B cell (primary cell): ENCODE measurements at regions not wholly inside any gene's neighbourhood (a gene's known extent, or its start where the extent isn't known, plus 50 kb on each side); places are given as distances from the start of the nearest gene placed in this dataset.

Experiments
- ATAC-seq: fragments of 200-7000 bp; cut with Tn5 transposase; one replicate; pipeline ENCODE4 v1.10.0; 2021; ENCODE audit warnings: low read depth, mild to moderate bottlenecking, moderate number of reproducible peaks, moderate library complexity
- CTCF ChIA-PET: fragments of 350-600 bp; sonication (Branson Sonifier 250); formaldehyde crosslinking; loops from one replicate; lab custom pipeline; 2021; ENCODE audit warnings: antibody characterized with exemption, inconsistent platforms; lab: Charles Lee
- POLR2A ChIA-PET: fragments of 350-600 bp; sonication (Branson Sonifier 250); formaldehyde crosslinking; loops from one replicate; lab custom pipeline; 2021; ENCODE audit warnings: antibody characterized with exemption; lab: Charles Lee
- DNase-seq: peaks from one replicate; pipeline ENCODE4 v3.0.0; 2013
- H2AFZ ChIP-seq: 2 replicates; pipeline ENCODE4 v1.6.1; 2012; ENCODE audit warnings: mild to moderate bottlenecking, low read depth, low read length; ENCODE audit not compliant: insufficient read depth, poor library complexity, severe bottlenecking
- H3K27ac ChIP-seq, 2 donors: 1 replicate in 1 of 2; 2 replicates in 1 of 2; pipeline ENCODE4 v1.5.1; 2012 to 2013; ENCODE audit warnings: low read length in 2 of 2, mild to moderate bottlenecking in 2 of 2, moderate library complexity in 1 of 2
- H3K27me3 ChIP-seq, 4 experiments: fragments of 200-600 bp in 1 of 4; sonication (generic) in 1 of 4; replicated peaks in 1 of 4; 1 replicate in 2 of 4; 2 replicates in 2 of 4; pipeline versions ENCODE4 v1.6.1 to v1.7.0; 2013 to 2016; ENCODE audit warnings: low read length in 3 of 4, mild to moderate bottlenecking in 2 of 4, mixed read lengths in 1 of 4, moderate library complexity in 1 of 4; ENCODE audit not compliant: insufficient read depth in 4 of 4, control insufficient read depth in 3 of 4; ENCODE audit errors: control extremely low read depth in 1 of 4
- H3K36me3 ChIP-seq, 2 experiments: replicated peaks in 1 of 2; 1 replicate in 1 of 2; 2 replicates in 1 of 2; pipeline versions ENCODE4 v1.6.1 to v1.7.1; 2013; ENCODE audit warnings: low read length in 1 of 2; ENCODE audit not compliant: insufficient read depth in 2 of 2, control insufficient read depth in 1 of 2; ENCODE audit errors: control extremely low read depth in 1 of 2, extremely low read depth in 1 of 2
- H3K4me1 ChIP-seq, 2 donors: fragments of 200-600 bp in 1 of 2; sonication (generic) in 1 of 2; 1 replicate in 1 of 2; 2 replicates in 1 of 2; pipeline versions ENCODE4 v1.5.1 to v1.6.1; 2013 to 2017; ENCODE audit warnings: low read length in 2 of 2; ENCODE audit not compliant: control insufficient read depth in 2 of 2, insufficient read depth in 2 of 2
- H3K4me2 ChIP-seq: replicated peaks from 2 replicates; pipeline ENCODE3; 2012; ENCODE audit warnings: mild to moderate bottlenecking, low read depth, low read length; ENCODE audit not compliant: poor library complexity, severe bottlenecking
- H3K4me3 ChIP-seq, 5 experiments: fragments of 200-600 bp in 1 of 5; sonication (generic) in 1 of 5; 1 replicate in 3 of 5; 2 replicates in 2 of 5; pipeline versions ENCODE4 v1.5.1 to v1.7.0; 2011 to 2016; ENCODE audit warnings: low read length in 4 of 5, mild to moderate bottlenecking in 4 of 5, low read depth in 2 of 5, control low read depth in 1 of 5, moderate library complexity in 1 of 5; ENCODE audit not compliant: insufficient read depth in 1 of 5; ENCODE audit errors: control extremely low read depth in 1 of 5, extremely low read depth in 1 of 5
- H3K79me2 ChIP-seq: fragments of 200-600 bp; sonication (generic); one replicate; pipeline ENCODE4 v1.6.0; 2016; ENCODE audit warnings: low read length; ENCODE audit not compliant: control insufficient read depth, insufficient read depth
- H3K9ac ChIP-seq: fragments of 200-600 bp; sonication (generic); 2 replicates; pipeline ENCODE4 v1.6.1; 2017; ENCODE audit warnings: mild to moderate bottlenecking, low read length, moderate library complexity
- H3K9me3 ChIP-seq, 3 donors: one replicate each; pipeline versions ENCODE4 v1.6.1 to v1.7.1; 2013; ENCODE audit warnings: low read length in 2 of 3; ENCODE audit not compliant: control insufficient read depth in 2 of 3, insufficient read depth in 1 of 3; ENCODE audit errors: control extremely low read depth in 1 of 3
- H4K20me1 ChIP-seq: 2 replicates; pipeline ENCODE4 v1.6.0; 2012; ENCODE audit warnings: mild to moderate bottlenecking, low read length; ENCODE audit not compliant: insufficient read depth, control insufficient read depth, poor library complexity, severe bottlenecking
- H3K27ac Mint-ChIP-seq: one replicate; pipeline ENCODE4 v1.8.0; 2021; ENCODE audit warnings: mixed read lengths
- H3K27me3 Mint-ChIP-seq: one replicate; pipeline ENCODE4 v1.8.0; 2021; ENCODE audit warnings: mixed read lengths
- H3K4me1 Mint-ChIP-seq: one replicate; pipeline ENCODE4 v1.8.0; 2021; ENCODE audit warnings: mixed read lengths
- H3K4me3 Mint-ChIP-seq: one replicate; pipeline ENCODE4 v1.8.0; 2021; ENCODE audit warnings: mixed read lengths
- H3K9me3 Mint-ChIP-seq: one replicate; pipeline ENCODE4 v1.8.0; 2022; ENCODE audit warnings: mixed read lengths; ENCODE audit not compliant: insufficient read depth
- EZH2 ChIP-seq: IDR thresholded peaks from 2 replicates; pipeline ENCODE4 v1.6.1; 2012; ENCODE audit warnings: borderline replicate concordance, low read depth, mild to moderate bottlenecking, moderate library complexity, low read length; ENCODE audit not compliant: insufficient read depth, poor library complexity, severe bottlenecking
- WGBS: methylation state at CpG from one replicate; pipeline ENCODE4 v1.1.5; 2013; ENCODE audit warnings: missing lambda C conversion rate; ENCODE audit not compliant: insufficient coverage; 5-methylcytosine and 5-hydroxymethylcytosine counted together
- intact Hi-C: fragments of 100-400 bp; cut with micrococcal nuclease; formaldehyde crosslinking; loops from one replicate; pipeline ENCODE4 v1.10.0; 2022
- TF ChIP-seq, protein P1 (sequence below): fragments of 200-600 bp; IDR thresholded peaks from one replicate; pipeline ENCODE4 v1.8.0; 2022; ENCODE audit warnings: antibody characterized with exemption, mild to moderate bottlenecking

DNA sequence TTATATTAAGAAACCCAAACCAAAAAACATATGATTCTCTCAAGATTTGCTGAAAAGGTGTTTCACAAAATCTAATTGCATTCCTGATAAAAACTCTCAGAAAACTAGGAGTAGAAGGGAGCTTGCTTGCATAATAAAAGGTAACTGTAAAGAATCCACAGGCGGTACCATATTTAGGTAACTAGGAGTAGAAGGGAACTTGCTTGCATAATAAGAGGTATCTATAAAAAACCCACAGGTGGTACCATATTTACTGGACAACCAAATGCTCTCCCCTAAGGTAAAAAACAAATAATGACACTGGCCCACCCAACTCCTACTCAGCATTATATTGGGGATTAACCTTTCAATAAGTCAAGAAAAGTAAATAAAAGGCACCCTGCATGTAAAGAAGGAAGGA is 57.5 kb upstream of the FCN1 start:
- Histone ChIP-seq H3K9ac (no peak overlapping the region), H3K27me3 (peaks cover 0 to 5% (median 0%) of the 10 kb centered on the region in 4 experiments), H3K4me3 (no peak overlapping the region), H3K4me2 (no peak overlapping the region), H3K27ac (no peak overlapping the region), H4K20me1 (no peaks in the 10 kb centered on the region), H3K79me2 (no peaks in the 10 kb centered on the region), H2AFZ (no peak overlapping the region), H3K36me3 (no peaks in the 10 kb centered on the region), H3K9me3 (no peaks in the 10 kb centered on the region), H3K4me1 (no peaks in the 10 kb centered on the region)
- ChIA-PET POLR2A (no interaction called here), CTCF (no interaction called here)
- ATAC-seq = no peak
- TF ChIP-seq EZH2 = no peak
- TF ChIP-seq, protein P1, sequence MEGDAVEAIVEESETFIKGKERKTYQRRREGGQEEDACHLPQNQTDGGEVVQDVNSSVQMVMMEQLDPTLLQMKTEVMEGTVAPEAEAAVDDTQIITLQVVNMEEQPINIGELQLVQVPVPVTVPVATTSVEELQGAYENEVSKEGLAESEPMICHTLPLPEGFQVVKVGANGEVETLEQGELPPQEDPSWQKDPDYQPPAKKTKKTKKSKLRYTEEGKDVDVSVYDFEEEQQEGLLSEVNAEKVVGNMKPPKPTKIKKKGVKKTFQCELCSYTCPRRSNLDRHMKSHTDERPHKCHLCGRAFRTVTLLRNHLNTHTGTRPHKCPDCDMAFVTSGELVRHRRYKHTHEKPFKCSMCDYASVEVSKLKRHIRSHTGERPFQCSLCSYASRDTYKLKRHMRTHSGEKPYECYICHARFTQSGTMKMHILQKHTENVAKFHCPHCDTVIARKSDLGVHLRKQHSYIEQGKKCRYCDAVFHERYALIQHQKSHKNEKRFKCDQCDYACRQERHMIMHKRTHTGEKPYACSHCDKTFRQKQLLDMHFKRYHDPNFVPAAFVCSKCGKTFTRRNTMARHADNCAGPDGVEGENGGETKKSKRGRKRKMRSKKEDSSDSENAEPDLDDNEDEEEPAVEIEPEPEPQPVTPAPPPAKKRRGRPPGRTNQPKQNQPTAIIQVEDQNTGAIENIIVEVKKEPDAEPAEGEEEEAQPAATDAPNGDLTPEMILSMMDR = no peak
- no CpG with 5 or more reads among the region's 1 CpG for WGBS
- DNase-seq = no peak
- intact Hi-C loops = no loop called here
- Mint-ChIP-seq H3K27me3 (peaks cover 13% of the 10 kb centered on the region), H3K4me3 (no peak overlapping the region), H3K9me3 (no peaks in the 10 kb centered on the region), H3K4me1 (no peaks in the 10 kb centered on the region), H3K27ac (no peak overlapping the region)

DNA sequence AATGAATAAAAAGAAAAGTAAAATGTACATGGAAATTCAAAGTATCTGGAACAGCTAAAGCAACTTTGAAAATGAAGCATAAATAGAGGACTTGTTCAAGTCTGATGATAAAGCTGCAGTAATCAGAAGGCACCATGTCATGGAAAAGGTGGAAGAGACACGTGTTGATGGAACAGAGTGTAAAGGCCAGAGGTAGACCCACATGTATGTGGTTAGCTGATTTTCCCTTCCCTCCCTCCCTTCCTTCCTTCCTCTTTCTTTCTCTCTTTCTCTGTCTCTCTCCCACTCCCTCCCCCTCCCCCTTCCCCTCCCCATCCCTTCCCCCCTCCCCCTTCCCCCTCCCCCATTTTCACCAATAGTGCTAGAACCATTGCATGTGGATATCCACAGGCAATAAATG is 58.7 kb upstream of the FCN1 start:
- no peak for TF ChIP-seq EZH2
- TF ChIP-seq, protein P1 = no peak
- Histone ChIP-seq H3K9me3 (no peaks in the 10 kb centered on the region), H3K4me2 (no peak overlapping the region), H3K4me3 (no peak overlapping the region), H3K4me1 (no peaks in the 10 kb centered on the region), H3K36me3 (no peaks in the 10 kb centered on the region), H2AFZ (no peak overlapping the region), H3K27ac (no peak overlapping the region), H4K20me1 (no peaks in the 10 kb centered on the region), H3K79me2 (no peaks in the 10 kb centered on the region), H3K9ac (no peak overlapping the region), H3K27me3 (peaks cover 0 to 5% (median 0%) of the 10 kb centered on the region in 4 experiments)
- intact Hi-C loops = no loop called here
- H3K4me1 Mint-ChIP-seq = no peaks in the 10 kb centered on the region
- ChIA-PET POLR2A (no interaction called here), CTCF (no interaction called here)
- peaks cover 13% of the 10 kb centered on the region for H3K27me3 Mint-ChIP-seq
- ATAC-seq (no peak), DNase-seq (no peak)
- WGBS = no CpG with 5 or more reads among the region's 1 CpG
- H3K4me3 Mint-ChIP-seq = no peak overlapping the region
- H3K9me3 Mint-ChIP-seq = no peaks in the 10 kb centered on the region
- no peak overlapping the region for H3K27ac Mint-ChIP-seq
